ENCODE measurements at regions not wholly inside any gene's neighbourhood (a gene's known extent, or its start where the extent isn't known, plus 50 kb on each side); places are given as distances from the start of the nearest gene placed in this dataset.

GRCh38 chr18:72155327-72155726 is 388.8 kb downstream of the CBLN2 start:
- TF ChIP-seq CTCF (IDR thresholded peaks at IDR 0.05) (no peak), POLR2A (IDR thresholded peaks at IDR 0.05) (no peak), EP300 (IDR thresholded peaks at IDR 0.05) (no peak)

Data from tibial nerve (tissue), 4 donors.